HG03378 (cell line): ENCODE measurements at regions not wholly inside any gene's neighbourhood (a gene's known extent, or its start where the extent isn't known, plus 50 kb on each side); places are given as distances from the start of the nearest gene placed in this dataset.

Experiments used
- ATAC-seq: cut with Tn5 transposase; IDR thresholded peaks from one replicate; pipeline ENCODE4 v1.9.1; 2021; ENCODE audit warnings: mild to moderate bottlenecking, moderate library complexity; ENCODE audit not compliant: unreplicated experiment

DNA sequence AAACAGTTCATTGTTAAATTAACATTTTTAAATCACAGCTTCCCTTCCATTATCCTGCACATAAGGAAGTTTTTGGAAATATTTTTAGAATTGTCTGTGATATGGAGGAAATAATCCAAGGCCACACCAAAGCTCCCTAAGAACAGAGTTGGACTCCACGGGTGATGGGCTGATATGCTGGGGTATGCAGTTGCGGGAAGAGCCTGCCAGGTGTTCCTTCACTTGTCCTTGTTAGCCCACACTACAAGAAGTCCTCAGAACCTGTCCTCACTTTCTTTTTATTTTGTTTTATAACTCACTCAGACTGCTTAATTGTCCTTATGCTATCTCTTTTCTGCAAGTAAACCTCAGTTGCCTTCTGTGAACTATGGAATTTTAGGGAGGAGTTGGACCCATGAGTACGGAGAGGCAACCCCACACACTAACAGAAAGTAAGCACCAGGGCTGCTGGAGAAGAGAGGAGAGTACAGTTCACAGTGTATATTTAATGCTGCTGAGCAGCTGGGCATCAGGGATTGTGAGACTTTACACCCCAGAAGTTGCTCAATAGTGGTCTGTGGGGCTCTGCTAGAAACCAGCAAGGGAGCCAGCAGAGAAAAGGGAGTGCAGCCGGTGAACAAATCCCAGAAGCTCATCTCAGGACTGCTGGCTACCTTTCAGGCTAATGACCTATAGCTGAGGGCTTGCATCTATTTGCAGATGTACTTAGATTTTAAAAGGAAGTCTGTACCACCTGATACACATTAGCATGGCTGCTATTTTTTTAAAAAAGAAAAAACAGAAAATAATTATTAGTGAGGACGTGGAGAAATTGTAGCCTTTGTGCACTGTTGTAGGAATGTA lies 64.6 kb upstream of the FOXN2 start:
- no peak for ATAC-seq

GRCh38 chr2:48250474-48250844 lies 64.0 kb upstream of the FOXN2 start:
- ATAC-seq: no peak

DNA sequence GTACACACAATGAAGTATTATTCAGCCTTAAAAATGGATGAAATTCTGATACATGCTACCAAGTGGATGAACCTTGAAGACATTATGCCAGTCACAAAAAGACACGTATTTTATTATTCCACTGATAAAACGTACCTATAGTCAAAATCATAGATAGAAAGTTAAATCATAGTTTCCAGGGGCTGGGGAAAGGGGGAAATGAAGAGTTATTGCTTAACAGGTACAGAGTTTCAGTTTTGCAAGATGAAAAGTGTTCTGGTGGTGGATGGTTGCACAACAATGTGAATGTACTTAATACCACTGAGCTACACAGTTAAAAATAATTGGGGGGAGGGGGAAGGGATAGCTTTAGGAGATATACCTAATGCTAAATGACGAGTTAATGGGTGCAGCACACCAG lies 63.5 kb upstream of the FOXN2 start:
- ATAC-seq: peak; percentile 70

DNA sequence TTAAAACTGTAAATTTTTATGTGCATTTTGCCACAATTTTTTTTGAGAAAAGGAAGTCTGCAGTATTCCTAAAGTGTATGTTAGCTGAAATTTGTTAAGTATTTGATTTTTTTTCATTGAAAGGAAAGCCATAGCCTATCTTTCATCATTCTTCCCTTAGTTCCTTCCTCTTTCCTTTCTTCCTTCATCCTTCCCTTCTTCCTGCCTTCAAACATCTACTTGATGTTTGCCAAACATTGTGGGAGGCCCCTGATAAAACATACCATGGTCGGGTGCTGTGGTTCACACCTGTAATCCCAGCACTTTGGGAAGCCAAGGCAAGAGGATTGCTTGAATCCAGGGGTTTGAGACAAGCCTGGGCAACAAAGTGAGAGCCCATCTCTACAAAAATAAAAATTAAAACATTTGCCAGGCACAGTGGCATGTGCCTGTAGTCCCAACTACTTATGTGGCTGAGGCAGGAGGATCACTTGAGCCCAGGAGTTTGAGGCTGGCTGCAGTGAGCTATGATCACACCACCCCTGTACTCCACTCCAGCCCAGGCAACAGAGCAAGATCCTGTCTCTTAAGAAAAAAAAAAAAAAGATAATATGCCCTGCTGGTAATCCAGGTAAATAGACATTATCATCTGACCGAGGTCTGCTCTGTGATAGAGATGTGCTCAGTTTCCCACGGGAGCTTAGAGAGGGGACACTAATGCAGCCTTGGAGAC lies 62.9 kb upstream of the FOXN2 start:
- ATAC-seq: no peak

DNA sequence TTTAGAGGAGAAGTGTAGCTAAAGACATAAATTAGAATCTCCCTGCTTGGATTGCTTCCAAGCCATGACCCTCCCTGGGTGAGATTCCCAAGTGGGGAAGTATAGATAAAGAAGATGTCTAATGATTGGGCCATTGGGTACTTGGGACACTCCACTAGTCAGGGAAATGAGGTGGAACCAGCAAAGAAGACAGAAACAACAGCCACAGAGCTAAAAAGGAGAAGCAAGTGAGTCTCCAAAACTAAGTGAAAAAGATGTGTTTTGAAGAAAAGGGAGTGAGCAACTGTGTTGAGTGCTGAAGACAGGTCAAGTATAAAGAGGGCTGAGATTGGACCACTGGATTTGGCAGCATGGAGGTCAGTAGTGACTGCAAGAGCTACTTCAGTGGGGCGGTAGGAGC lies 61.2 kb upstream of the FOXN2 start:
- ATAC-seq: no peak

- no peak for ATAC-seq
These were observed 59.6 kb upstream of the FOXN2 start for GRCh38 chr2:48254839-48255238.

- ATAC-seq: no peak
These were observed 57.0 kb upstream of the FOXN2 start for GRCh38 chr2:48257456-48257855.

DNA sequence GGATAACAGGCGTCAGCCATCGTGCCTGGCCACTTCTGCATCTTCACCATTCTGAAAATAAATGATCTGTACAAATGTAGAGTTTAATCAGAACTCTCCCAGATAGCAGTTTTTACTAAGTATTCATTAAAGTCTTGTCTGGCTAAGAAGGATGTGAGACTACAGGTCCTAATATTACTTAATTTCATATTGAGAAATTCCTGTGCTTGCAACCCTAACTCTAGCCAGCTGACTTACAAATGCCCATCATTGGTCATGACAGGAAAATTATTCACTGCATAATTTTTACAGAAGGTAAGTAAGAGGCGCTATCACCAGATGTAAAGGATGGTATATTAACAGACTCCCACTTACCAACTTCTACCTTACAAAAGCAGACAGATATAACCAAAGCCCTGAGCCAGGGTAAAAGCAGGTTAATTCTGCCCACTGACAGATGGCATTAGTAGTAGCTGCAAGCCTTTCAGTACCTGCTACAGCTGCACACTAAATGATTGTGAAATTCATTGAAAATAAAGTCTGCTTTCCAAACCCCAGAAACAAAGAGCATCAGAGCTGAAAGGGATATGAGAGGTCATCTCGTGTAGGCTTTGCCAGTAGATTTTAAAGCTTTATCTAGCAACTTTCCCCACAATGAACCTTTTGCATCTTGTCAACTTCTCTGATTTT lies 55.9 kb upstream of the FOXN2 start:
- no peak for ATAC-seq

DNA sequence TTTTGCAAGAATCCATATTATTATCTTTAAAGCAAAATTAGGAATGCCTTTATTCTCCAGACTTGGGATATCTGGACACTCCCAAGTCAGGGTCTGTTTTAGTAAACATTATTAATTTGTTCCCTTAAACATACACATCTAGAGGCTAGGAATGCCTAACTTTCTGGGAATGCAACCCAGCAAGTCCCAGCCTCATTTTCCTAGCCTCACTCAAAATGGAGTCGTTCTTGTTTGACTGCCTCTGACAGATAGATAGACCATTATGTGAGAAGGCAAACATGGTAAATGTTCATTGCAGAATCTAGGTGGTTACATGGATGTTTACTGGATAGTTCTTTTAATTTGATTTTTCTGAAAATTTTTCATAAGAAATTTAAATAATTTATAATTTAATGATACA lies 54.7 kb upstream of the FOXN2 start:
- no peak for ATAC-seq

DNA sequence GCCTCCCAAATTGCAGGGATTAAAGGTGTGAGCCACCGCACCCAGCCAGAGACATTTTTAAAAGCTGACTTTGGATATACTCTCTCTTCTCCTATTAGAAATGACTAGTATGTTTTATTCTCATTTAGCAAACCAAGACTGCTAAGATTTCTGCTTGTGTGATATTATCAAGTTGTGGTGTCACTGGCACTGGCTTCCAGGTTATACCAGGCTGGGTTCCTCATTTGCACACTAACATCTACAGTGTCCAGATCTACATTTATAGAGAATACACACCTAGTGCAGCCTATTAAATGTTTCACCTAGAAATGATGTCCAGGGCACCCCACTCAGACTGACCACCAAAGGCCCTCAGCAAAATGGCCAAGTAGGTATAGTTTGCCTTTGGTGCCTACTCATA lies 49.9 kb upstream of the FOXN2 start:
- no peak for ATAC-seq
